WTC11 (cell line): ENCODE measurements at regions not wholly inside any gene's neighbourhood (a gene's known extent, or its start where the extent isn't known, plus 50 kb on each side); places are given as distances from the start of the nearest gene placed in this dataset.

ENCODE experiments used
- CREB1 ChIP-seq: sonication (generic); formaldehyde crosslinking; IDR thresholded peaks from 2 replicates; pipeline ENCODE4 v1.8.0; 2023; ENCODE audit warnings: mild to moderate bottlenecking, missing genetic modification reagents
- ESRRA ChIP-seq: sonication (generic); formaldehyde crosslinking; IDR thresholded peaks from 2 replicates; pipeline ENCODE4 v1.8.1; 2022; ENCODE audit warnings: mild to moderate bottlenecking, missing genetic modification reagents, borderline replicate concordance
- GABPB1 ChIP-seq: sonication (generic); formaldehyde crosslinking; IDR thresholded peaks from 2 replicates; pipeline ENCODE4 v1.8.1; 2023; ENCODE audit warnings: mild to moderate bottlenecking, missing genetic modification reagents
- IRF2 ChIP-seq: sonication (generic); formaldehyde crosslinking; IDR thresholded peaks from 2 replicates; pipeline ENCODE4 v1.8.0; 2022; ENCODE audit warnings: low read depth, missing genetic modification reagents, borderline replicate concordance
- NFYB ChIP-seq: sonication (generic); formaldehyde crosslinking; conservative IDR thresholded peaks from 2 replicates; pipeline ENCODE4 v1.8.0; 2022; ENCODE audit warnings: low read depth, missing genetic modification reagents
- ZNF396 ChIP-seq: fragments of 250-450 bp; sonication (Bioruptor Pico); IDR thresholded peaks from 2 replicates; pipeline ENCODE4 v1.8.0; 2021; ENCODE audit warnings: mild to moderate bottlenecking, moderate library complexity, borderline replicate concordance
- TF ChIP-seq, protein P1 (sequence below): fragments of 200-600 bp; IDR thresholded peaks from 2 replicates; pipeline ENCODE4 v1.8.0; 2022; ENCODE audit warnings: antibody characterized with exemption

DNA sequence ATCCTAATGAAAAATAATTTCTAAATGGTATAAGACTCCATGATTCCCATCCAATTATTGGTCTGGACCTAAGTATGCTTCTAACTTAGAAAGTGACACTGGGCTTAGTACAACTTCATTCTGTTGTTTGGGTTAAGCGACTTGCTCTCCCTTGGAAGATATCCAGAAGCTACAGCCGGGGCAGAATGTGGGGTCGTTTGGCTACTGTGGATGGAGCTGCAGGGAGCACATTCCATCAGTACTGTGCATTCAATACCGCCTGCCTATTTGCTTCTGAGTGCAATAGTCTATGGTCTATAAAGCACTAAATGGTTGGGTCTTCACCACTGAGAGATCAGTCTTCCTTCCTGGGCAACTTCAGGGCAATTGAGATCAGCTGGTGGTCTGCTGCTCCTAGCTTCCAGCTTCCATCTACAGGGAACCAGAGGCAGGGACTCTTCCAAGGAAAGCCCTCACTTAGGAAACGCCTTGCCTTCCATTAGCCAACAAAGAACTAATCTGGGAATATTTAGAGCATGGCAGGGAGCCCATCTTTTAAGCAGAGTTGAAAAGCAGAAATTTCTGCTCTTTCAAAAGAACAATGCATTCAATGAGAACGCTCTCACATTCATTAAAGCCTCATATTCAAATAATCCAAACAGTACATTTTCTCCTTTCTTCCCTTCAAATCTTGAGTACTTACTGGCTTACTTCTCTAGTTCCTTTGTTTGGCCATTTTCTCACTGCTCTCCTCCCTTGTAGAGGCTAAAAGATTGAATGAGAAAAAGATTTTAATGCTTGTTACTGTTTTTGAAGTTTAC is 1049.9 kb upstream of the TENM3 start:
- TF ChIP-seq ESRRA (no peak), NFYB (CRISPR knock-in tag) (no peak), IRF2 (no peak), GABPB1 (CRISPR knock-in tag) (no peak), CREB1 (CRISPR knock-in tag) (no peak), ZNF396 (no peak)
- TF ChIP-seq, protein P1, sequence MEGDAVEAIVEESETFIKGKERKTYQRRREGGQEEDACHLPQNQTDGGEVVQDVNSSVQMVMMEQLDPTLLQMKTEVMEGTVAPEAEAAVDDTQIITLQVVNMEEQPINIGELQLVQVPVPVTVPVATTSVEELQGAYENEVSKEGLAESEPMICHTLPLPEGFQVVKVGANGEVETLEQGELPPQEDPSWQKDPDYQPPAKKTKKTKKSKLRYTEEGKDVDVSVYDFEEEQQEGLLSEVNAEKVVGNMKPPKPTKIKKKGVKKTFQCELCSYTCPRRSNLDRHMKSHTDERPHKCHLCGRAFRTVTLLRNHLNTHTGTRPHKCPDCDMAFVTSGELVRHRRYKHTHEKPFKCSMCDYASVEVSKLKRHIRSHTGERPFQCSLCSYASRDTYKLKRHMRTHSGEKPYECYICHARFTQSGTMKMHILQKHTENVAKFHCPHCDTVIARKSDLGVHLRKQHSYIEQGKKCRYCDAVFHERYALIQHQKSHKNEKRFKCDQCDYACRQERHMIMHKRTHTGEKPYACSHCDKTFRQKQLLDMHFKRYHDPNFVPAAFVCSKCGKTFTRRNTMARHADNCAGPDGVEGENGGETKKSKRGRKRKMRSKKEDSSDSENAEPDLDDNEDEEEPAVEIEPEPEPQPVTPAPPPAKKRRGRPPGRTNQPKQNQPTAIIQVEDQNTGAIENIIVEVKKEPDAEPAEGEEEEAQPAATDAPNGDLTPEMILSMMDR = no peak
